ENCODE measurements at regions not wholly inside any gene's neighbourhood (a gene's known extent, or its start where the extent isn't known, plus 50 kb on each side); places are given as distances from the start of the nearest gene placed in this dataset.

DNA sequence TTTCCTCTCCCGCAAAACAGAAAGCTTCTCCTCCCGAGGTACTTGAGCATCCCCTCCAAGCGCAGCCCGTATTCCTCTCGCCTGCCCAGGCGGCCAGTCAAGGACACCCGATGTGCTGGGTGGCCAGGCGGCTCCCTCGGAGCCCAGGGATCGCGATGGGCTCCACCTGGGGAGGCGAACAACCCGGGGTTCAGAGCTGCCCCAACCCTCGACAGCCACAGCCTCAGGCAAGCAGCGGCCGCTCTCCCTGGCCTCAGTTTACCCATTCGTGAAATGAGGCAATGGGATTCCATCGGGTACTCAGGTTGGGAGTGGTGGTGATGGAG lies 147.4 kb downstream of the CYP26A1 start:
- no peak for TF ChIP-seq CTCF (IDR thresholded peaks at IDR 0.05)
- DNase-seq (no peak), ATAC-seq (no peak)
- no peaks in the 10 kb centered on the region for H3K36me3 ChIP-seq
- no peaks in the 10 kb centered on the region for H3K27me3 ChIP-seq (ENCODE audit: low read depth)
- no peaks in the 10 kb centered on the region for H3K9me3 ChIP-seq
- intact Hi-C loops (cut with DNase I), result no loop called here
- H3K27ac ChIP-seq, result no peak overlapping the region
- no peak overlapping the region for H3K4me3 ChIP-seq
- no peaks in the 10 kb centered on the region for H3K4me1 ChIP-seq

GRCh38 chr10:93221521-93221920 lies 147.8 kb downstream of the CYP26A1 start:
- DNase-seq, result no peak
- Histone ChIP-seq H3K9me3 (no peaks in the 10 kb centered on the region), H3K4me3 (no peak overlapping the region), H3K4me1 (no peaks in the 10 kb centered on the region), H3K36me3 (no peaks in the 10 kb centered on the region), H3K27me3 (ENCODE audit: low read depth) (no peaks in the 10 kb centered on the region), H3K27ac (no peak overlapping the region)
- no peak for ATAC-seq
- TF ChIP-seq CTCF (IDR thresholded peaks at IDR 0.05), result no peak
- intact Hi-C loops (cut with DNase I), result no loop called here

DNA sequence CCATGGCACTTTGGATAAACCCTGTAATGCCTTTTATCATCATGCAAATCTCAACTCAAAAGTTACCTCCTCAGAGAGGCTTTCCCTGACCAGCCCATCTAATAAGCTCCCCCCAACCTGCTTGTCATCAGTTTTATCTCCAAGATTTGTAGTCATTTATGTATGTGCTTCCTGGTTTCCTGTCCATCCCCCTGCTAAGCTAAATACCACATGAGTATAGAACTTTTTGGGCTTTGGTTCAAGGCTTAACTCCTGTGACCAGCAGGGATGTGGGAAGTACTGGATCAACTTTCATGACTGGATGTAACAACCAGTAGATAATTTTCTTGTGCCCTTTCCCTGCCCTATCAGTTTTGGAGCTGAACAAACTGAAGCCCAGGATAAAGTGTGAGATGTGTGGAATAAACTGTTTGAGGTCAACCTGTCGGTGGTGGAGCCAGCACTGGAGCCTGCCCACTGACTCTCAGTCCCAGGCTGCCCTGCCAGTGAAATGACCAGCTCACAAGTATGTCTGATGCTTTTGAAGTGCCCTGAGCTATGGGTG lies 148.6 kb downstream of the CYP26A1 start:
- DNase-seq (no peak), ATAC-seq (no peak)
- Histone ChIP-seq H3K36me3 (no peaks in the 10 kb centered on the region), H3K27me3 (ENCODE audit: low read depth) (no peaks in the 10 kb centered on the region), H3K9me3 (no peaks in the 10 kb centered on the region), H3K4me3 (no peak overlapping the region), H3K4me1 (no peaks in the 10 kb centered on the region), H3K27ac (no peak overlapping the region)
- TF ChIP-seq CTCF (IDR thresholded peaks at IDR 0.05), result no peak
- intact Hi-C loops (cut with DNase I), result no loop called here

DNA sequence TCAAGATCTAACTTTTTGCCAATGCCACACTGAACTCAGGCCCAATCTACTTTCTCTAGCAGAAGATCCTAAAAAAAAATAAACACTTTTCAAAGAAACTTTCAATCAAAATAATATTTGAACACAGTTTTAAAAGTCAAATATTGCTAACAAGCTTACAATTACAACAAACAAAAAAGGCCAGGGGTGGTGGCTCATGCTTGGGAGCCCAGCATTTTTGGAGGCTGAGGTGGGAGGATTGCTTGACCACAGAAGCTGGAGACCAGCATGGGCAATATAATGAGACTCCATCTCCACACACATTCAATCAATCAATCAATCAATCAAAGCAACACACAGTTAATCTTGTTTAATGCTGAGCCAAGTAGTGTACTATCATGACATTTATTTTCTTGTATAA lies 149.2 kb downstream of the CYP26A1 start:
- Histone ChIP-seq H3K27ac (no peak overlapping the region), H3K4me1 (no peaks in the 10 kb centered on the region), H3K27me3 (ENCODE audit: low read depth) (no peaks in the 10 kb centered on the region), H3K36me3 (no peaks in the 10 kb centered on the region), H3K9me3 (no peaks in the 10 kb centered on the region), H3K4me3 (no peak overlapping the region)
- intact Hi-C loops (cut with DNase I), result no loop called here
- TF ChIP-seq CTCF (IDR thresholded peaks at IDR 0.05), result no peak
- ATAC-seq (no peak), DNase-seq (no peak)

- H3K36me3 ChIP-seq, result no peaks in the 10 kb centered on the region
- no peak overlapping the region for H3K27ac ChIP-seq
- H3K9me3 ChIP-seq, result no peaks in the 10 kb centered on the region
- intact Hi-C loops (cut with DNase I), result no loop called here
- no peaks in the 10 kb centered on the region for H3K27me3 ChIP-seq (ENCODE audit: low read depth)
- TF ChIP-seq CTCF (IDR thresholded peaks at IDR 0.05), result no peak
- DNase-seq (no peak), ATAC-seq (no peak)
- H3K4me3 ChIP-seq, result no peak overlapping the region
- no peaks in the 10 kb centered on the region for H3K4me1 ChIP-seq
These were observed 149.6 kb downstream of the CYP26A1 start for GRCh38 chr10:93223336-93223735.

Measured in lower lobe of right lung (tissue), 2 donors.